Hematopoietic multipotent progenitor cell treated with erythropoietin and hydrocortisone succinate and interleukin-3 and kit ligand, for 17 days (in vitro differentiated cells): ENCODE measurements at regions not wholly inside any gene's neighbourhood (a gene's known extent, or its start where the extent isn't known, plus 50 kb on each side); places are given as distances from the start of the nearest gene placed in this dataset.

Experiments used
- DNase-seq: peaks from one replicate; pipeline ENCODE4 v3.0.0-alpha.2; 2015; ENCODE audit warnings: low spot score

DNA sequence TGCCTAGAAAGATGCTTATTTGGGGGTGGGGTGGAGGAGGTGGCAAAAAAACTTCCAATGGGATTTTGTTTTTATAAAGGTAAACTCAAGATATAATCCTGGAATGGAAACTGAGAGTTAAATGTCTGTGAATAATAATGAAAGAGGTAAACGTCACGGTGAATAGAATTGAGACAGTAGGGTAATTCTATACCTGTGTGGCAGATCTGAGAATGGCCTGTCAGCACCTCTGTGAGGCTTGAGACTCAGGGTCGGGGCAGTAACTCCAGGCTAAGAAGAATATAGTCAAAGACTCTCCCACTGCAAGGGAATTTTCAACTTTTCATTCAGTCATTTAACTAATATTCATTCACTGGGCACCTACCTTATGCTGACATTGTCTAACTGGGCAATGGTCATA lies 581.2 kb upstream of the ZNF608 start:
- DNase-seq = no peak

DNA sequence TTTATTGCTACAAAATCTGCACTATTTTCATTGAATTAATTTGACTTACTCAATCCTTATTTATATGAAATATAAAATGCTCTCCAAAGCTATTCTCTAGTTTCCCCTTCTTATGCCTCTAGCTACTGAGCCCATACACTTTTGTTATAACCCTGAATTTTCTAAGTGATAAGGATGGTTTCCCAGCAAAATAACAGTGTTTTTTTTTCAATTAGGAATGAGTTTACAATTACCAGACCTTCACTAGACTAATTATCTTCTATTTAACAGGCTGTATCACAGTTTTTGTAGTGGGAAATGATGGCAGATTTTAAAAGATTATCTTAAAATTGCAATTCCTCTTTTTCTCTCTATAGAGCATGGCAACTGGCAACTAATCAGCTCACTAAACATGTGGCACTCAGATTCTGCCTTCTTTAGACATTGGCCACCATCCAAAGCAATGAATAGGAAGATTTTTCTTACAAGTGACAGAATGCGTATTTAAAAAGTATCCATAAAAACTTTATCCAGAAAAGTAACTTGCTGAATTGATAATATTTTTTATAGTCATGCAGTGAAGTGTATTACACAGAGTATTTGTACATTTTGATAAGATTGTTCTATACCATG lies 585.7 kb upstream of the ZNF608 start:
- no peak for DNase-seq

DNA sequence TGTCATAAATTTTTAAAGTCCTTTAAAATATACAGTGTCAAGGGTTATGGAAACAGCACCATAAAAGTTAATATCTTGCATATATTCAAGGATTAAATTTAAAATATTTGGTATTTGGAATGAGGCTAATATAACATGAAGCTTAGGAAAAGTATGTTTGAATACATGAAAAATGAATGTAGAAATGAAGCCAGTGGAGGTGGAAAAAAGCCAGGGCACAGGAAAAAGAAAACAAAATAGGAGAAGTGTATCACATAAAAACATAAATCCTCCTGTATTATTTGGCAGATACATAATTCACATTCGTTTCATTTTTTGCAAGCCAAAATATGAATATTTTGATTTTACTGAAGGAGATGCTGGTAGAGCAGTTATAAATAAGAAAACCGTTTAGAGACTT lies 587.0 kb upstream of the ZNF608 start:
- no peak for DNase-seq

DNA sequence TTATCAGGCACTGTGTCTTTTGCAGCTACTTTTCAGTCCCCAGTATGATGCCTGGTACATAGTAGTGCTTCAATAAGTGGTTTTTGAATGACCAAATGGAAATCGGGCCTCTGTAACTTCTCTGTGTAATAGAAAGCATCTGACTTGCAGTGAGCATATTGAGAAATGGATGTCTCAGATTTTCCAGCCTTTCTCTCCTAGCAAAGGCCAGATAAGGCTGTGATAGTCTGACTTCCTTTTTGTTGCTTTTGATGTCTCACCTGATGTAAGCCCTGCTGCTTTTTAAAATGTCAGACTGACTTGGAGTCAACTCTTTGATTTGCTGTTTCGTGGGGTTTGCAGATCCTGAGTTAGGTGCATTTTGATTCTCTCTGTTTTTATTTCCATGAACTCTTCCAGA lies 590.0 kb upstream of the ZNF608 start:
- no peak for DNase-seq

DNA sequence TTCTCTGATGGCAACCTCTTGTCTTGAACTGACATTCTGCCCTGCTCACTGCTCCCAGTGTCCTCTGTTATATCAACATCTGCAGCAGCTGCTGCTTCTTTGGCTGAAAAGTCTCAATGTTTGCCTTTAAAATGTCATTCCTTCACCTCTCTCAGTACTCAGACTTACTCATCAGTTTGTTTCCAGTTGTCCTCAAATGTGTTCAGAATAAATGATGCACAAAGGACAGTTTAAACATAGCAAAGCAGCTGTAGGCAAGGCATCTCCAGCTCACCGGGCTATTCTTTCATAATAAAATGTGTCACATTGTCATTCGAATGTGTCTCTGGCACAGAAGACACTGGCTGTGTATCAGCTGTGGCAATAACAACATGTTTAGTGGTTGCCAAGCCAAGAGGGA lies 590.9 kb upstream of the ZNF608 start:
- no peak for DNase-seq

DNA sequence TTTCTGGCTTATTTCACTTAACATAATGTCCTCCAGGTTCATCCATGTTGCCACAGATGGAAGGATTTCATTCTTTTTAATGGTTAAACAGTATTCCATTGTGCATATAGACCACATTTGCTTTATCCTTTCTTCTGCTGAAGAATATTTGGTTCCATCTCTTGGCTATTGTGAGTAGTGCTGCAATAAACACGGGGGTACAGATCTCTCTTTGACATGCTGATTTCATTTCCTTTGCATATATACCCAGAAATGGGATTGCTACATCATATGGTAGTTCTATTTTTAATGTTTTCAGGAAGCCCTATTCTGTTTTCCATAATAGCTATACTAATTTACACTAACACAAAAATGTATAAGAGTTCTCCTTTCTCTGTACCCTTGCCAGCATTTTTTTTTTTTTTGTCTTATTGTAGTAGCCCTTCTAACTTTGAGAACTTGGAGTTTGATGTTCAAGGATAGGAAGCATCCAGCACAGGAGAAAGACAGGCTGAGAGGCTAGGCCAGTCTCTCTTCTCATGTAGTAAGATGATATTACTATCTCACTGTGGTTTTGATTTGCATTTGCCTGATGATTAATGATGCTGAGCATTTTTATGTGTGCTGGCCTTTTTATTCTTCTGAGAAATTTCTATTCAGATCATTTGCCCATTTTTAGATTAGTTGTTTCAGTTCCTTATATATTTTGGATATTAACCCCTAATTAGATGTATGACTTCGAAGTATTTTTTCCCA lies 592.2 kb upstream of the ZNF608 start:
- no peak for DNase-seq

DNA sequence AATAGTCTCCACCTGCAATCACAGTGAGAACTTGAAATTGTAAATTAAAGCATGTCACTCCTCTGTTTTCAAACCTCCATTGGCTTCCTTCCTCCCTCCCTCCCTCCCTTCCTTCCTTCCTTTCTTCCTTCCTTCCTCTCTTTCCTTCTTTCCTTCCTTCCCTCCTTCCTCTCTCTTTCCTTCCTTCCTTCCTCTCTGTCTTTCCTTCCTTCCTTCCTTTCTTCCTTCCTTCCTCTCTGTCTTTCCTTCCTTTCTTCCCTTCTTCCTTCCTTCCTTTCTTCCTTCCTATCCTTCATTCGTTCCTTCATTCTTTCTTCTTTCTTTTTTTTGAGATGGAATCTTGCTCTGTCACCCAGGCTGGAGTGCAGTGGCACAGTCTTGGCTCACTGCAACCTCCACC lies 595.0 kb upstream of the ZNF608 start:
- no peak for DNase-seq

DNA sequence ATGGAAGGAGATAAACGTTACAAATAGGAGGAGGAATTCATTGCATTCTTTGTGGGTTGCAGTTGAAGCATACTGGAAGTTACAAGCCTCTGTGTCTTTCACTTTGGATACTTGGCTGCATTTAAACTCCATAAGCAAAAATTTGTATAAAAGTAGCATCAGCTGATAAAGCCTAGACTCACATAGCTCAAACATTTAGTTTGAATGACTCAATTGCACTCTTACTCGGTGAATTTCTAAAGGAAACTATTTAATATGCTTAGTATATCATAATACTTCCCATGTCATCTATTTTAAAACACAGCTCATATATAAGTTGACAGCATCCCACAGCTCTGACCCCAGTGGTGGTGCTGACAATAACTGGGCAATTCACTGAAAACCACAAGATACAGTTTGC lies 596.6 kb upstream of the ZNF608 start:
- DNase-seq = no peak

DNA sequence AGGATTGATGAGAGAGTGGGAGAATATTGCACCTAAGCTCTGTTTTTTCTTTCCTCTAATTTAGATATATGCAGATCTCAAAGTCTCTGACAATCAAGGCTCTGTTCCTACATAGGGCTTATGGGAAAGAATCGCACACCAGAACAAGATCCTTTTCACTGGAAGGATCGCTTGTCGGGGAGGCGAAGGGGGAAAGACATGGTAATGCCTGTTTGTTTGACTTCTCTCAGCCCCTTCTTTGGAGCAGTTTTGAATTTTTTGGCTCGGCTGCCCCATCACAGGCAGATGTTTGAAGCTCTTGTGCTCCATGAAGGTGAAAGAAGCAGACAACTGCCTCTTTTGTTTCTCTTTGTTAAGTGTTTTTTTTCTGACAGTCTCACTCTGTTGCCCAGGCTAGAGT lies 599.9 kb upstream of the ZNF608 start:
- DNase-seq = no peak

DNA sequence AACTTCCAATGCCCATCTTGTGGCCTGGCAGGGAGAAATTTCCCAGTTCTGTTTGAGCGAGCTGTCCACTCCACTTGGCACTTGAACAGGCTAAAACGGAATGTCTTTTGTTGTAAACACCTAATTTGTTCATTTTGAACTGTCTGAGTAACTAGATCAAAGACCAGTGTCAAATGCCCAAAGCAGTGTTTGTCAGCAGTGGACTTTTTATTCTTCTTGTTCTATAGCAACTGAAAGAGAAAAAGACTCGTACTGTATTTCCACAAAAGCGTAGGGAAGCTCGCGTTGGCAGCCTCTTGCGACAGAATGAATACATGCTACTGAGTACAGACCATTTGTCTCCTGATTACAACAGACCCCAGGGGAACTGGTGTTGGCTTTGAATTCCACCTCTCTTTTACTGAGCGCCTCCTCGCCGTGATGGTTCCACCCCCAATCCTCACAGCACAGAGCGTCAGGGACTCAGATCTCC lies 601.8 kb upstream of the ZNF608 start:
- no peak for DNase-seq

DNA sequence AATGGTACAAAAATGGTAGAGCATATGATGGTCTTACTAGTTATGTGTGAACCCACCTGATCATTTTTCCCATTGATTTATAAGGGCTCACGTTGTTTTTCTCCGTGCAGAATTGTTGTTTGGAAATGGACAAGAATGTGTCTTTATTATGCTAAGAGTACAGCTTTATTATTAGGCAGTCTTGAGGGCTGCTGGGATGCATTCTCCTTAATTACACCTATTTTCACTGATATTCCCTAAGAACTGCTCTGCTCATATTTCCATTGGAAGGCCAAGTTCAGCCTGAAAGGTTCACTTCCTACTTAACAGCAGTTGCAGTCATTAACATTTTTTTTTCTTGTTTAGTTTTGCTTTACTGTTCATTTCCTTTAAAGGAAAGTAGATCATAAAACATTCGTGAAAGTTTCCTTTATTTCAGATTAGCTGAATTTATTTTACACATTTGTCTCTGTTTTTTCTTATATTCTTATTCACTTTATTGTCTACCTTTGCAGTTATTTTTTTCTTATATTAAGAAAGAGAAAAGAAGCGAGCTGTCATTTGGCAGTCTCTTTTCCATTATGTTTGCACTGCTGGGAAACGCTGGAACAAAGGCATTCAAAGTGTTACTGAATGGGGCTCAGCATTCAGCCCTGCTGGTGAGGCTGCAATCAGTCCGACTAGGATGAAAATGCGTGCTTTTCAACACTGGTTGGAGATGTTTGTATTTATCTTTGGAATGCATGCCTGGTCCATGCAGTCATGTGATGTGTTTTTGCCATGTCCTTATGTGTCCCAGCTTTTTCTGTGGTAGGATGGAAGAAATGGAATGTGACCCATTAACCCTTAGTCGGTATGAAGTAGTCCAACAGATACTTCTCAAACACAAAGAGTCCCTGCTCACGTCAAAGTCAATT lies 602.7 kb upstream of the ZNF608 start:
- DNase-seq = no peak

DNA sequence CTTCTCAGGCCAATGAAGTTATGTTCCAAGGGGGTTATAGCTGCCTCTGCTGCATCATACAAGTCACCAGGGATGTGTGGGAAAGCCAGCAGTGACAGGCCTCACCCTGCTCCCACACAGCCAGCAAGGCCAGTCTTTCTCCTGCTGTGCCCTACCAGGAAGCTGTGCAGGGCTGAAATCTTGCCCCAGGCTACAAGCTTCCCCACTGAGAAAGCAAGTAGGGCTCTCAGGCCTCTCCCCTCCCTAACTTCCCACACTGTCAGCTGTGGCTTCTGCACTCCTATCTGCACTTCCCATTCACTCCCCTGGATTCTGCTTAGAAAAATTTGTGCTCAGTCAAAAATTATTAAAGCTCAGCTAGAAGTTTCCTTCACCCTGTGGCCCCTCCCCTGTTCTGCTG lies 611.2 kb upstream of the ZNF608 start:
- no peak for DNase-seq

DNA sequence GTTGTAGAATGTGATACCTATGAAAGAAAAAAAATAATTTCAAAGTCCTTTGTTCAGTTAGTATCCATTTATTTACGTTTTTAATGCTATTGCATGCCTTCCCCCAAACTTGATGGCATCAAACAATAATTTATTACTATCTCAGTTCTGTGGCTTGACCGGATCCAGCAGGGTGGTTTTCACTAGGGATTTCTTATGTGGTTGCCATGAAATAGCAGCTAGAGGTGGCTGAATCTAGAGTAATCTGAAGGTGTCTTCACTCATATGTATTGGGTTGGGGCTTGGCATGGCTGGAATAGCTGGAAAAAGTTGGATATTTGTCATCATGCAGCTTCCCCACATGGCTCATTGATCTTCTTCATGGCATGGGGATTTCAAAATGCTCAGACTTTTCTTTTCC lies 619.3 kb upstream of the ZNF608 start:
- no peak for DNase-seq

DNA sequence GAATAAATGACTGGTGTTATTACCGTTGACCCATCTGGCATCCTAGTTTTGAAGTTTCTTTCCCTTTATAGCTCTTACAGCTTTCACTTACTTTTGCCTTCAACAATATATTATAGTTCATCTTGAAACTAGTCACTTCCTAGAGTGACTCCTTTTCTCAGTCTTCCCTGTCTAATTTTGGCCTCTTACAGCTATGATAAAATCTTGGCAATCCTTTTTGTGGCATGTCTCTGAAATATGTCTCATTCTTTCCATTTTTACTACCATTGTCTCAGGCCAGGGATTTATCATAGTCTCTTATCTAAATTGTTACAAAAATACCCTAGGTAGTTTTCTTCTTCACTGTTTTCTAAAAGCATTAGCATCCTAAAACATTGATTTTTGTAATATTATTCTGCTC lies 621.3 kb upstream of the ZNF608 start:
- DNase-seq = no peak

DNA sequence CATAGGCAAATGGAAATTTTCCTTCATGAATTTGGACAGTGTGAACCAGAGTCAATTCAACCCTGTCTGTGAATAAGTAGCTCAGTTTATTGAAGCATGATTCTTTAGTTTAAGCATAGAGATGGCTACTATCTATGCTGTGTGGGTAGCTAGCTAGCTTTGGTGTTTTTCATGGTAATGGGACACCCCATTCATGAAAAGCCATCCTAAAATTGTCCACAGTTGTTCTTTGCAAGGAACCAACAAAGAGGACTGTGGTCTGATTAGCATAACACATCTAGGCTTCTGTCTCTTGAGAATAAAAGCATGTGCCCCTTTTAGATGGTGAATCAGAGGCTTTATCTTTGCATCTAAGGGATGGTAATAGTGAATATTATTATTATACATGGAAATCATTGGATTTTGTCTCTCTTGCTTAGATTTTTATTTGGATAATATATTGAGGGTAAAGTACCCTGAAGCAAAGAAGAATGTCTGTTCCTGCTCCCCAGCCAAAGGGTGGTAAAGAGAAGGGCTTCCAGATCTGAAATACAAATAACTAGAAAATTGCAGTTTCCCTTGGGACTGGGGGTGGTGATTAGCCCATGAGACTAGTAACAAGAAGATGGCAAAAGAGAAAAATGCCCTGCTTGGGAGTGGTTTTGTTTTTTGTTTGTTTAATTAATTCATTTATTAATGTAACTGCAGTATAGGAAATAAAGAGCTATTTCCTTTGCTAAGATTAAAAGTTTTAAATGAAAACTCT lies 624.2 kb upstream of the ZNF608 start:
- no peak for DNase-seq

DNA sequence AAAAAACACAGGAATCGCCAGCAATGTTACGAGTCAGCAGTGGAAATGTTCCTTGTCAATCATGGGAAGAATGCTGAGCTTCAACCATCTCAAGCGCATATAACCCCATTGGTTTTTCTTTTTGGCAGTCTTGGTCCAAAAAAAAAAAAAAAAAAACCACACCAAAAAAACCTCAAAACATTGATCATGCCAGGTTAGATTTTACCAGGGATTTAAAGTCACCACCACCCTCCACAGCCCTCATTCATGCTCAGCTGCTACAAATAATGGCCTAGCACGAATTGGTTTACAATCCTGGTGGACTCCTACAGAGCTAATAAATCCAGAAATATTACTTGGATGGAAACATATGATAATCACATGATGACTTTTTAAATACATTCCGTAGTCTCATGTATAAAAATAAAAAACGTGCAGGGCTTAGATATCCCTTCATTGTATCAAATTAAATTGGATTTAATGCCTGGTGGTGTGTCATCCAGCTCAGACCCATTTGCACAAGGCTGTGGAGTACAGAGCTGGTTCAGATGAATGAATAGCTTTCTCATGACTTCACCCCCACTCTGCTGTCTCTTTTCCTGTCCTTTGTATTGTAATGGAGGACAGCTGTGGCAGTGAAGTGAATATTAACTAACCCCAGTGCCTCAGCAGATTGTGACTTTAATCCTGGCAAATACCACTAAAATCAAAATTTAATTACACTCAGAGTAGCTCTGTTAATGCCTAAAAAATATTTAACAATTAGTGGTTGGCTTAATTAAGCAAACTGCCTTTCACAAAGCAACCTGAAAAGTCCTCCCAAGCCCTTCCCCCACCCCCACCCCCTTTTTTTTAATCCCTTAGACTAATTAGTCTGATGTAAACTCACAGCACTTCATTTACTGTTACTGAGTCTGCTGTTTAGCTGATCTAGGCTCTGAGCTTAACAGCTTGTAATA lies 626.5 kb upstream of the ZNF608 start:
- DNase-seq = no peak

DNA sequence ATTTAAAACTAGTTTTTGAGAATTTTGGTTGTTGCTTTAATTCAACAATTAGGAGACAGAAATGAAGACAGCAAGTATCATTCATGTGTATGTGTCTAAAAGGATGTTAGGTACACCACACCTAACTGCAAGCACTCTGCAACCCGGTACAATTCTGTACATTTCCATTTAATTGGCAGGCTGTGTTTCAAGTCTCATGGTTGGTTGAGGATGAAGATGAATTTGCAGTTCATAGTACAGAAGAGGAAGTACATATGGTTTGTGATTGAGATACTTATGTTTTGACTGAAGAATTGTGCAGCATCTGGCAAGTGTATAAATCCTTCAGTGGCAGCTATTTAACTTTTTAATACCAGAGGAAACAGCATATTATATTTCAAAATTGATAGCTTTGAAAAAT lies 628.7 kb upstream of the ZNF608 start:
- DNase-seq = no peak

DNA sequence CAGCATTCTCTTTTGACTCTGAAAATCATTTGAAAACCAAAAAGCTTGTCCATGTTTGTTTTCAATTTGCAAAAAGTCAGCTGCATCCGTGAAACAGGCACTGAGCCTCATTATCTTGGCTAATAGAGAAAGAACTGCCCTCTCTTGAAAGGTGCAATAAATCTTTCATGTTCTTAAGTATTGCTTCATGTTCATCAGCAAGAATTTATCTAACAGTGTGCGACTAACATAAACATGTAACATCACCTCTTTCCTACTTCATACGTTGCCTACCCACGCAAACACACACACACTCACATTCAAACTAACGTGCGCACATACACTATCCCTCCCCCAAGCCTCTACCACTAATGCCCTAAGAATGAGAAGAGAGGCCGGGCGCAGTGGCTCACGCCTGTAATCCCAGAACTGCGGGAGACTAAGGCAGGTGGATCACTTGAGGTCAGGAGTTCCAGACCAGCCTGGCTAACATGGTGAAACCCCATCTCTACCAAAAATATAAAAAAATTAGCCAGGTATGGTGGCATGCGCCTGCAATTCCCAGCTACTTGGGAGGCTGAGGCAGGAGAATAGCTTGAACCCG lies 629.7 kb upstream of the ZNF608 start:
- DNase-seq = no peak

DNA sequence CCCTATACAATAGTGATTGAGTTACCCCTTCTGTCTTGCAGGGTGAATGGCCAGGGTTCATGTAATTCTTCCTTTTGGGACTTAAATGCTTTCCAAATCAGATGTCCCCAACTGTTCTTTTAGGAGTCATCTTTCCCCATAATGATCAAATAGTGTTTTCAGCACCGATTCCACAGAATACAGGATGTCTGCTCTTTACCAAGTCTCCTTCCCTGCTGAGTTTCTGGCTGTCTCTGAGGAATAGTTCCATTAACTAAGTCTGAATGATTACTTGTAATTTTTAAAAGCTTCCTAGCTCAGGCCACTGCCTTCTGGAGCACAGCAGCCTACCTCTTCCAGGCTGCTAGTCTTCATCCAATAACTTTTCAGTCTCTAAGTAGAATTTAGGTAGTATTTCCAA lies 630.7 kb upstream of the ZNF608 start:
- no peak for DNase-seq

DNA sequence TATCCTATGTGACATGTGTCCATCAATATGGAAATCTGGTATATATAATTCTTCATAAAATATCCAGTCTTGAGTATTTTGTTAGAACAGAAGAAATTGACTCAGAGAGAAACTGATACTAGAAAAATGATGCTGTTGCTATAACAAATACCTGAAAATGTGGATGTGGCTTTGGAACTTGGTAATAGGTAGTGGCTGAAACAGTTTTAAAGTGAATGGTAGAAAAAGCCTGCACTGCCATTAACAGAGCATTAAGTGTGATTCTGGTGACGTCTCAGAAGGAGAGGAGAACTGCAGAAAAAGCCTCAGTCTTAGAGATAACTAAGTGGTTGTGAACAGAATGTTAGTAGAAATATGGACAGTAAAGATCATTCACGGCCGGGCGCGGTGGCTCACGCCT lies 634.9 kb upstream of the ZNF608 start:
- no peak for DNase-seq

DNA sequence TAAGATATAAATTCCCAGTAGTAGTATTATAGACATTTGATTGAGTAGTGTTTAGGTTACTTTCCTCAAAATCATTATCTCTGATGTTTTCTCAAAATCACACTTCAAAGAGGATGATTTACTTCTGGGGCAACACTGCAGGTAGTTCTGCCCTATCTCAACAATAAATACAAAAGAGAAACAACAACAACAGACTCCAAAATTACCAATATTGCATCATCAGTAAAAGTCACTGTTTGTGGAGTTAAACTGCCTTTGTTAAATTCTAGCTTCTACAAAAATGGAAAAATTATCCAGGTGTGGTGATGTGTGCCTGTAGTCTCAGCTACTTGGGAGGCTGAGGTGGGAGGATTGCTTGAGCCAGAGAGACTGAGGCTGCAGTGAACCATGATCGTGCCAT lies 637.6 kb upstream of the ZNF608 start:
- no peak for DNase-seq
